HPDE6-E6E7 (cell line): ENCODE measurements at regions not wholly inside any gene's neighbourhood (a gene's known extent, or its start where the extent isn't known, plus 50 kb on each side); places are given as distances from the start of the nearest gene placed in this dataset.
"Not testable (repeated sequence)": the region's sequence is repeated elsewhere in the genome, so short reads cannot be mapped to it uniquely, and the experiment has no call there.

Experiments used
- DNase-seq: peaks from one replicate; pipeline ENCODE4 v3.0.0; 2011; ENCODE audit warnings: missing footprints; ENCODE audit errors: extremely low spot score

DNA sequence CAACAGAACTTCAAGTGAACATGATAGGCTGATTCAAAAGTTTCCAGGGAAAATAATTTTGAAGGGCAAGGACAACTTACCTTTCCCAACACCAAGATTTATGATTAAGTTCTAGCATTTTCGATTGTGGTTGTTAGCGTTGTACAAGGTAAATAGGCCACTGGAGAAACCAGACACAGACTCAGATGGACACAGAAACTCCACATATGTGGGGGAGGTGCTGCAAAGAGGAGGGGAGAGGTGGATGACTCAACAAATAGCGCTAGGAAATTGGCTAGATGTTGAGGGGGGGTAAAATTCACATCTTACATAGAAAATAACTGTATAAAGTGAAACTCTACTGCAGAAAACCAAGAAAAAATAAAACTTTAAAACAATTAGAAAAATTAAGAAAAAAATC is 564.4 kb downstream of the MATN1 start:
- no peak for DNase-seq

DNA sequence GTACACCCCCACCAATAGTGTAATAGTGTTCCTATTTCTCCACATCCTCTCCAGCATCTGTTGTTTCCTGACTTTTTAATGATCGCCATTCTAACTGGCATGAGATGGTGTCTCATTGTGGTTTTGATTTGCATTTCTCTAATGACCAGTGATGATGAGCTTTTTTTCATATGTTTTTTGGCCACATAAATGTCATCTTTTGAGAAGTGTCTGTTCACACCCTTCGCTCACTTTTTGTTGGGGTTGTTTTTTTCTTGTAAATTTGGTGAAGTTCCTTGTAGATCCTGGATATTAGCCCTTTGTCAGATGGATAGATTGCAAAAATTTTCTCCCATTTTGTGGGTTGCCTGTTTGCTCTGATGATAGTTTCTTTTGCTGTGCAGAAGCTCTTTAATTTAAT is 567.7 kb downstream of the MATN1 start:
- DNase-seq: not testable (repeated sequence)

DNA sequence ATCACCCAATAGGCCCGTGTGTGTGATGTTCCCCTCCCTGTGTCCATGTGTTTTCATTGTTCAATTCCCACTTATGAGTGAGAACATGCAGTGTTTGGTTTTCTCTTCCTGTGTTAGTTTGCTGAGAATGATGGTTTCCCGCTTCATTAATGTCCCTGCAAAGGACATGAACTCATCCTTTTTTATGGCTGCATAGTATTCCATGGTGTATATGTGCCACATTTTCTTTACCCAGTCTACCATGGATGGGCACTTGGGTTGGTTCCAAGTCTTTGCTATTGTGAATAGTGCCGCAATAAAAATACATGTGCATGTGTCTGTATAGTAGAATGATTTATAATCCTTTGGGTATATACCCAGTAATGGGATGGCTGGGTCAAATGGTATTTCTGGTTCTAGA is 568.1 kb downstream of the MATN1 start:
- DNase-seq: not testable (repeated sequence)

- no peak for DNase-seq
These were observed 569.5 kb downstream of the MATN1 start for GRCh38 chr1:30153743-30154449.

GRCh38 chr1:30151826-30152225 is 571.6 kb downstream of the MATN1 start:
- DNase-seq: no peak

DNA sequence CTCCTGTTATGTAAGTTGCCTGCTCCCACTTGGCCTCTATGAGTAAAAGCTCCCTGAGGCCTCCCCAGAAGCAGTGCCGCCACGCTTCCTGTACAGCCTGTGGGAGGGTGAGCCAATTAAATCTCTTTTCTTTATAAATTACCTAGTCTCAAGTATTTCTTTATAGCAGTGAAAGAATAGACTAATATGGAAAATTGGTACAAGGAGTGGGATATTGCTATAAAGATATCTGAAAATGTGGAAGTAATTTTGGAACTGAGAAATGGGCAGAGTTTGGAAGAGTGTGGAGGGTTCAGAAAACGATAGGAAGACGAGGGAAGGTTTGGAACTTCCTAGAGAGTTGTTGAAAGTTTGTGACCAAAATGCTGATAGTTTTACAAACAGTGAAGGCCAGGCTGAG is 572.3 kb downstream of the MATN1 start:
- no peak for DNase-seq

DNA sequence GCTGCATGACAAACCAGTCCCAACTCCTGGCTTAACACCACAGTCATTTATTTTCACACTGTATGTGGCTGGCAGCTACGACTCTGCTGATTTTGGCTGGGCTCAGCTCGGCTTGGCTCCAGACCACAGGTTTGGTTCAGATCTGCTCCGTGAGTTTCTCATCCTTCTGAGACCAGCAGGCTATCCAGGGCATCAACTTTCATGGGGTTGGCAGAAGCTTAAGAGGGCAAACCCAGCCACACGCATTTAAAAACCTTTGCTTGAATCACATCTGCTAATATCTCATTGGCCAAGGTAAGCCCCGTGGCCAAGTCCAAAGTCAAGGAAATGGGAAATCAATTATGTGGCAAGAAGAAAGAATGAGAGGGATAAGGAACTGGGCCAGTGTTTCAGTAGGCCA is 574.2 kb downstream of the MATN1 start:
- no peak for DNase-seq

DNA sequence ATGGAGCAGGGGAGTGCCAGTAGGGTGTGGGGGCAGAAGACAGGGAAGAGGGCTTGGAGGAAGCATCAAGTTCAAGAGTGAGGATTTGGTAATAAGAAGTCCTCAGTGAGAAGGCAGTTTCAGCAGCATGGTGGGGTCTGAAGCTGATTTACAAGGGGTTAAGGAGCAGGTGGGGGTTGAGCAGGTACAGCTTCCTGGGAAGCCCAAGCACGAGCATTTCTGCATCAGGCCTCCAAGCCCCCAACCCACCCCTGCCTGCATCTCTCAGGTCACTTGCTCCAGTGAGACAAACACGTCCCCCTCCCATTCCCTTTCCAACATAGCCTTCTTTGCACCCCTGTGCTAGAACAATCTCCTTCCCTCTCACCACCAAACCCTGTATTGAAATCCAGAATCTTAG is 574.7 kb downstream of the MATN1 start:
- no peak for DNase-seq

GRCh38 chr1:30147188-30147587 is 576.2 kb downstream of the MATN1 start:
- DNase-seq: no peak

GRCh38 chr1:30146448-30146847 is 576.9 kb downstream of the MATN1 start:
- DNase-seq: no peak

DNA sequence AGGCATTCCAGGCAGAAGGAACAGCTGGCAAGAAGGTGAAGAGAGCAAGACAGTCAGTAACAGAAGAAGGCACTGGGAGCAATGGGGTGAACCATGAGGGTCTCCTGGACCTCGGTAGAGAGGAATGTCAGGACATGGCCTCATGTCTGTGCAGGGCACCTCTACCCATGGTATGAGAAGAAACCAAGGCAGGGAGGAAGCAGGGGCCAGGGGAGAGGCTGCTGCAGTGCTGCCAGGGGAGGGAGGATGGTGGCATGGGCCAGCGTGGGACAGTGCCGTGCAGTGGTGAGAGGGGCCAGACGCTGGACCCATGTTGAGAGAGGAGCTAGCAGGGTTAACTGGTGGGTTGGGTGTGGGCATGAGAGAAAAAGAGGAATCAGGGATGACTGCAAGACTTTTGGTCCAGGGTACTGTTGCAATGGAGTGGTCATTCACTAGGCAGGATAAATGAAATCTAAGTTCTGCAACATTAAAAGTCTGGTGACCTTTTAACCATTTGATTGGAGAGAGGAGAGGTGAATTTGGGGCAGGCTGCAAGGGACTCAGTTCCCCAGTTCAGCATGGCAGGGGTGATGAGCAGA is 577.6 kb downstream of the MATN1 start:
- DNase-seq: no peak

- DNase-seq: no peak
These were observed 578.6 kb downstream of the MATN1 start for GRCh38 chr1:30144831-30145230.

- DNase-seq: no peak
These were observed 579.9 kb downstream of the MATN1 start for GRCh38 chr1:30143517-30143916.

DNA sequence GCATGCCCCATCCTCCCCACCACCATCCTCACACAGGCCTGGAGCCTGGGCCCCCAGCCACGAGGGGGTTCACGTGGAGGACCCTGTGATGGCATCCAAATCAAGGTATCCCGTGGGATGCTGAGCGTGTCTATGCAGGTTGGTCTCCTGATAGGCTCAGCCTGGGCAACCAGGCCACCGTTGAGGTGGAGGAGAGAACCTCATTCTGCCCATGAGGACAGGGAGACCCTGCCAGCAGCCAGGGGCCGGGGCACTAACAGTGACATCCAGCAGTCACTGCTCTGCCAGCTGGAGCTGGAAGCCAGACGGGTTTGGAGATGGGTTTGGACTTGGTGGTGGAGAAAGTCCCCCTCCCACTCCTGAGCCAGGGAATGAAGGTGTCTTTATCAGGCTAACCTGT is 582.8 kb downstream of the MATN1 start:
- no peak for DNase-seq

DNA sequence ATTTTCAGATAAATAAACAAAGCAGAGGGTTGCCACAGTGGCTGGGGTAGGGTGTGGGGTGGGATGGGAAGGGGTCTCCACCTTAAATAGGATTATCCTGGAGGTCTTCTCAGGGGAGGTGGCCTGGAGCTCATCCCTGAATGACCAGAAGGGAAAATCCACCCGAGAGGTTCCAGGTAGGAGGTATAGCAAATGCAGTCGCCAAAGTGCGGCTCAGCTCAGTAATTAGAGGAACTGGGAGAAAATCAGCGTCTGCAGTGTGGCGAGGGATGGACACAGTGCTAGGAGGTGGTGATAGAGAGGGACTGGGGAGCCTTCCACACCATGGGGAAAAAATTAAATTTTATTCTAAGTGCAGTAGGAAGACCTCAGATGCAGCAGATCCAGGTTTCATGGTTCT is 584.5 kb downstream of the MATN1 start:
- no peak for DNase-seq

GRCh38 chr1:30137001-30137400 is 586.4 kb downstream of the MATN1 start:
- DNase-seq: no peak

GRCh38 chr1:30135698-30136097 is 587.7 kb downstream of the MATN1 start:
- no peak for DNase-seq

DNA sequence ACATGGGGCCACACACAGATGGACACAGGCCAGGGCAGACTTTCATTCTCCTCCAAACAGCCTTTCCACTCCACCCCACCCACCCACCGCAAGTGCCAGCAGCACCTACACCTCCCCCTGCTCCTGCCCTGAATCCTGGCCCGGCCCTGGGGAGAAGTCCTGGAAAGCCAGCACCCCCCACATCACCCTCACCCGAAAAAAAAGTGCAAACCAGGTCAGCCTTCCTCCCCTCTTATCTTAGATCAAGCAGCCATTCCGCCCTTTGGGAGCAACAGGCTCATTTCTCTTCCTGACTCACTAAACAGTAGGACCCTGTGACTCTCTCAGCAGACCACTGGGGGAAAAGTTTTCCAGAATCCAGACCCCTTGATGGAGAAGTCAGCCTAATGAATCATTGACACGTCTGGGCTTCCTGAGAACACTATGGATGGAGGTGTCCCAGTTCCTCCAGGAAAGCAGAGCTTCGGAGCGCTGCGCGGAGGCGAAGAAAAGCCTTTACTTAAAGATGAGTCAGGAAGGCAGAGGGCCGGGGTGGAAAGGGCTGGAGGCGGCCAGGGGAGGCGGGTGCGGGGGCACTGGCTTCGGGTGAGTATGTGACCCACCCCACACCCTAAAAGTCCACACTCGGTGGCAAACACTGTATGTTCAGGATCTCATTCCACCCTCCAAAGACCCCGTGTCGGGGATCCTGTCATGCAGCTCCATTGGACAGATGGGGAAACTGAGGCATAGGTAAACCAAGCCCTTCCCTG is 588.7 kb downstream of the MATN1 start:
- no peak for DNase-seq

DNA sequence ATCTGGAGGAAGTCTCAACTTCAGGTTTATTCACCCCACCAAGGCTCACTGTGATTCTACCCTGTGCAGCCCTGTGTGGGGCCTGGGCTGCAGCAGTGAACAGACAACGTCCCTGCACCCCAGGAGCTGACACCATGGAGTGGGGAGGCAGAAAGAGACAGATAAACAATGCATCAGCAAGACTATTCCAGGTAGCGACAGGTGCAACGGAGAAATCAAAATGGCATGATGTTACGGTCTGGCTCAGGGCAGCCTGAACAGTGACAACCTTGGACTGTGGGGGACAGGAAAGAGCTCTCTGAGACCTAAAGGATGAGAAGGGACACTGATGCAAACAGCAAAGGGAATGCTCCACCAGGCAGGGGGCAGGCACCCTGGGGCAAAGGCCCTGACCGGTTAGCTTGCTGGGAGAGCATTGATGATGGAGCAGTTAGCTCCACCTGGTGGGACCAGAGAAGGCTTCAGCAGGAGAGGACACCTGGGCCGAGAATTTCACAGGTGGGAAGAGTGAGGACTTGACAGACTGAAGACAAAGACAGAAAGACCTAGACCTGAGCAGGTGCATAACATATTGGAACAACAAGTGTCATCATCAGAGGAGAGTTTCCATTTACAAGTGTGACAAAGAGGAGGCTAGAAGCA is 589.9 kb downstream of the MATN1 start:
- no peak for DNase-seq

GRCh38 chr1:30132602-30133286 is 590.6 kb downstream of the MATN1 start:
- no peak for DNase-seq

DNA sequence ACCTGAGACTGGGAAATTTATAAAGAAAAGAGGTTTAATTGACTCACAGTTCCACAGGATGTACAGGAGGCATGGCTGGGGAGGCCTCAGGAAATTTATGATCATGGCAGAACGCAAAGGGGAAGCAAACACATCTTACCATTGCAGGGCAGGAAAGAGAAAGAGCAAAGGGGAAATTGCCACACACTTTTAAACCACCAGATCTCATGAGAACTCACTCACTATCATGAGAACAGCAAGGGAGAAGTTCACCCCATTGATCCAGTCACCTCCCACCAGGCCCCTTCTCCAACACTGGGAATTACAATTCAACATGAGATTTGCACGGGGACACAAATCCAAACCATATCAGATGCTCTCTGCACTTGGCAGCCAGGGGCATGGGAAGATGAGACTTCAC is 592.8 kb downstream of the MATN1 start:
- not testable (repeated sequence) for DNase-seq

DNA sequence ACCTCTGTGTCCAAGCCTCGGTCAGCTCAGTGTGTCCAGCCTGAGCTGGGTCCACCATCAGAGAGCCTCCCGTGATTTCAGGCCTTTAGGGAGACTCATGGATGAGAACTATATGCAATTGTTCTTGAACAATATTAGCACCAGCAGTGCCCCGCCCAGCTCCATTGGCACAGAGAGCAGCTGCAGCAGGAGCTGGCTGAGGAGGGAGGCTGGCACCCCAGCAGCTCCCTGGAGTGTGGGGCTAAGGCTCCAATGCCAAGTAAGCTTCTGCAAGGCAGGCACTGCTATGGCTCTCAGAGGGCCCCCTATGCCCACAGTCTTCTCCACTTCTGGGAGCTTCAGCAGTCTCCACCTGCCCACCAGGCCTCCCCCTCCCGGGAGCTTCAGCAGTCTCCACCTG is 593.3 kb downstream of the MATN1 start:
- no peak for DNase-seq
